NCI-H510A treated with DMSO at 0.1 percent for 48 hours (cell line): ENCODE measurements at regions not wholly inside any gene's neighbourhood (a gene's known extent, or its start where the extent isn't known, plus 50 kb on each side); places are given as distances from the start of the nearest gene placed in this dataset.
"Not testable (repeated sequence)": the region's sequence is repeated elsewhere in the genome, so short reads cannot be mapped to it uniquely, and the experiment has no call there.

Experiments
- DNase-seq: peaks from one replicate; lab custom pipeline; 2025; lab: John Stamatoyannopoulos, UW

DNA sequence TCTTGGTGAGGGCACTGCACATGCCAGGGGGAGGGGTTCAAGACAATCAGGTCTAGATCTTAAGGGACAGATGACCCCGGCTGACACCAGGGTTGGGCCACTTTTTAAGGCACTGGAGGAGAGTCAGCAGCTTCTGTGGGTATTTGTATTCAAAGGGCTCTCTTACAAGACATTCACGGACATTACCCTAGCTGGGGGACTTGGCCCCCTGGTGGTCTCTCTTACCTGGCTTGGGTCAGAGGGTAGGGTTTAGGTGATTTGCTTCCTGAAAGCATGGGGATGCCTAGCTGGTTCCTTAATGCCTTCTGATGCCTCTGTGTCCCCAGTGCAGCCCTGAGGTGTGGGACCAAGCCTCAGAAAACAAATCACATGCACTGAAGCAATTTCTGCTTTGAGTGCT lies 354.7 kb downstream of the CDC5L start:
- DNase-seq: no peak

DNA sequence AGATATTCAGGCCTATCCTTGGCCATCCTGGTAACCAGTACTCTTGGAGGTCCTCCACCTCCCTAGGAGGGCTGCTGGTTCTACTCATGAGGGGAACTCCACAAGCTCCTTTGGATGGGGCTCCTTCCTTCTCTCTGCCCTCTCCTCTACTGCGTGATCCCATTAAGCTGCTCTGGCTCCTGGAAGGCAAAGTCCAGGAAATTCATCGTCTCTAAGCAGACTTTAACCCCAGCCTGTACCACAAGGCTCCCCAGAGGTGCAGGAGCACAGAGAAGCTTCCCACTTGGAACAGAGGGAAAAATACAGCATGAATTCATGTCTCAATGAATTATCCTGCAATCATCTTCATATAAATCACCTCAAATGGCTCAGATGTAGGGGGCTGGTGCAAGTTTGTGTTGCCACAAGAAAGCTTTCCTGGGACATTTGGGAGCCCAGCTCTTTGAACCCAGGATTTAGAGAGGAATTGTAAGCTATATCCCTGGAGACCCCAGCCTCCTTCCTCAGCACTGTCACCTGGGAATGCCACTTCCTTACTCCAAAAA lies 355.4 kb downstream of the CDC5L start:
- DNase-seq: no peak

DNA sequence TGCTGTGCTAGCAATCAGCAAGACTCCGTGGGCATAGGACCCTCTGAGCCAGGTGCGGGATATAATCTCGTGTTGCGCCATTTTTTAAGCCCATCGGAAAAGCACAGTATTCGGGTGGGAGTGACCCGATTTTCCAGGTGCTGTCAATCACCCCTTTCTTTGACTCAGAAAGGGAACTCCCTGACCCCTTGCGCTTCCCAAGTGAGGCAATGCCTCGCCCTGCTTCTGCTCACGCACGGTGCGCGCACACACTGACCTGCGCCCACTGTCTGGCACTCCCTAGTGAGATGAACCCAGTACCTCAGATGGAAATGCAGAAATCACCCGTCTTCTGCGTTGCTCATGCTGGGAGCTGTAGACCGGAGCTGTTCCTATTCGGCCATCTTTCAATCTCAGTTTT lies 372.6 kb downstream of the CDC5L start:
- DNase-seq: not testable (repeated sequence)

DNA sequence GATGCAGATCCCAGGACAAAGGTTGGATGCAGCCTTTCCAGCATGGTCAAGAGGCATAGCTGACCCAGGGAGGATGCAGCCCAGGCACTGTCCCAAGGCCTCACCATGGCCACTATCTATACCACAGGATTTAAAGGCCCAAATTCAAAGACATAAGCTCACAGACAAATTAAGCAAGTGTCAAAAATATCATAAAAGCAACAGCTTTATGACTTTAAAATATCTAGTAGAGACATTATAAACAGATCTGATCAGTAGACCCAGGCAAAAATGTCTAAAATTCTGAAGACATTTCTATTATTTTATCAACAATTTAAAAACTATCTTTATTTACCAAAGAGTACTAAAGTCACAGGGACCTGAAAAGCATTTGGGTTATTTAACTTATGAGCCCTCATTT lies 373.5 kb downstream of the CDC5L start:
- no peak for DNase-seq

DNA sequence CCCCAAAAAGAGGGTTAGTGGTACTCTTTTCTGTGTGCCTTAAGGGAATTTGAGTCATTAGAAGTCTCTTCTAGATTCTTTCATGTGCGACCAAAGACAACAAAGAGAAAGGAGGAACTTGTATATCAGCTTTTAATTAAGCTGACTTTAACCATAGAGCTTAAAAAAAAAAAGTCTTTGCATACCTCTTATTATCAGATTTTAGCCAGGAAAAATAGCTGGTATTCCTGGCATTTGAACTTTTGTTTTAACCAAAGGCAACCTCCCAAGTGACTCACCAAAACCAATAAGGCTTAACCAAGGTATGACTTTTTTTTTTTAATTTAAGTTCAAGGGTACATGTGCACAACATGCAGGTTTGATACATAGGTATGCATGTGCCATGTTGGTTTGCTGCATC lies 375.0 kb downstream of the CDC5L start:
- DNase-seq: no peak

DNA sequence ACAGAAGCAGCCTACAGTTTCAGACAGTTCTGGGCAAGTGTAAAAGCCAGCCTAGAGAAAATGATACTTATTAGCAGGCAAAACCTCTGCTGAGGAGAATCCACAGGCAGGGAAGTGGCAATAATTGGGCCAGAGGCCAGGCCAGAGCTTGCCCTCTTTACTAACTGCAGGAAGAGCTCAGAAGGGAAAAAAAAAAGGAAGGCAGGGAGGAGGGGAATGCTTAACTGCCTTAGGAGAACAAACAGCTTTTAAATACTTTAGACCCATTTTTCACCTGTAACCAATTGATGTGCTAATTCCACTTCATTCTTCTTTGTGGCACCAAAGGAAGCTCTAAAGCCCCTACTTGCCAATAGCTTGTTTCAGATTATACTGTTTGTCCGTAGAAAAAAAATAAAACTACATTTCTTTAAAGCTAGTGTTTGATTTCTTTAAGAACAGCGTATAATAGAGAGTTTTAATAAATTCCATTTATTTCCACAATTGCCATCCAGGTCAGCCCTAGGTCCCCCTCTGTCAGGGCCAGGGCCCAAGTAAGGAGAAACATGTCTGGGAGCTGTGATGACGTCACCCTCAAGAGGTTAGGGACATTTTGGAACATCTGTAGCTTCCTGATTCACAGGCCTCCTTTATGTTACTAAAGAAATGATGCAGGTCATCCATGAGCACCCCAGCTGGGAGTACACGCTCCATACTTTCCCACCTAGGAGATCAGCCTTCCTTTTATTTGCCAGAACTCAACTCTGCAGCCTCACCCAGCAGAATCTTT lies 384.3 kb downstream of the CDC5L start:
- DNase-seq: no peak

DNA sequence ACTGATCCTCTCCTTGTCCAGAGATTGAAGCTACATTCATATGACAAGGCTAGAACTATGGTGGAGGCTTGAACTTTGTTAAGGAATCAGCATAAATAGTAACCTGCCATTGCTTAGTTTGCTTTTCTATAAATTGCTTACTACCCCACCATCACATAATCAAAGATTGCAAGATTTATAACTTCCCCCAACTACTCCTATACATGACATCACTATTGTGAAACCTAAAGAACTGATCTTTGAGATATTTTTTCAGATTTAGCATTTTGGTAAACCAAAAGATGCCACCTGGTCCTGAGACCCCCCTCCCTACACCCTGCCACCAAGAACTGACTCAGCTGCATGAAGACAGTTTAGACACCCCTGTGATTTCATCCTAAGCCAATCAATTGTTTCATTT lies 385.3 kb downstream of the CDC5L start:
- no peak for DNase-seq

DNA sequence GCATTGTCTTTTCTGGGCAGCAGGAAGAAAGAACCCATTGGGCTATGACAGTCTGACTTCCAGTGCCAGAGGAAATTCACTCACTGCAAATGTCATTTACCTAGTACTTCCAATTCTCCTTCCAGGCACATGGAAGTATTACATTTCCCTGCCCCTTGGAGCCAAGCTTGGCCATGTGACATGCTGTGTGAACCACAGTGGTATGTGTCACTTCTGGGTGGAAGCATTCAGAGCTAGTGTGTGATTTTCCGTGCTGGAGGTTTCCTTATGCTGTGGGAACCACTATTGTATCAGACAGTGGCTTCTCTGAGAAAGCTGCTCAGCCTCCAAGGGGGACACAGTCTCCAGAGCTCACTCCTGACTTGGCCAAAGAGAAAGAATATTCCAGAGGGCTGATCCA lies 387.6 kb downstream of the CDC5L start:
- DNase-seq: no peak

DNA sequence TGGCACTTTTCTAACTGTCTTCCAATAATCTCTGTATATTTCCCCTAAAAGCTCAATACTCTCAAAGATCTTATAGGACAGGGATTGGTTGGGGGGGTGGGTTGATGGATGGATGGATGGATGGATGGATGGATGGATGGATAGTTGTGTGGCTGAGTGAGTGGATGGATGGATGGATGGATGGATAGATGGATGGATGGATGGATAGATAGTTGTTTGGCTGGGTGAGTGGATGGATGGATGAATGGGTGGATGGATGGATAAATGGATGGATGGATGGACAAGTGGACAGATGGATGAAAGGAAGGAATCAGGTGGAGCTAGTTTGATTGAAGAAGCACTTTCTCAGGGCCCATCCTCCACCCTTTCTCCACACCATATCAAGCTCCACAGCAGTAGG lies 388.8 kb downstream of the CDC5L start:
- no peak for DNase-seq

DNA sequence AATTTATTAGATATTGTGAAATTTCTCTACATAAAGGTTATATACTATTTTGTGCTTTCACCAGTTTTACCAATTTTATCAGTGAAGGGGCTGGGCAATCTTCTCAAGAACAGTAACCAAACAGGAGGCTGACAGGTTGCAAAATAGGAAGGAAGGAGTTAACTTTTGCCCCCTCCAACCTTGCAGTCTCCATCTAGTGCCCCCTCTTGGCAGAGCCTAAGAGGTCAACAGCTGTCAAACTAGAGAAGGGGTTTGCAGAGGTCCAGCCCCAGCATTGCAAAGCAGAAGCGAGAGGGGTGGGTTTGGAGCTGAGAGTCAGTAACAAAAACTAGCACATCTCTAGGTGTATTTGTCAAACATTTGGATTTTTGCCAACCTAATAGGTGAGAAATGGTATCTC lies 391.0 kb downstream of the CDC5L start:
- no peak for DNase-seq
